ENCODE measurements at regions not wholly inside any gene's neighbourhood (a gene's known extent, or its start where the extent isn't known, plus 50 kb on each side); places are given as distances from the start of the nearest gene placed in this dataset.

- Histone ChIP-seq H3K4me1 (ENCODE audit: control insufficient read depth, insufficient read depth, low read length) (no peaks in the 10 kb centered on the region), H3K9me3 (ENCODE audit: control insufficient read depth in 2 of 2, low read length in 2 of 2) (peaks cover 3 to 24% of the 10 kb centered on the region in 2 donors), H3K4me3 (ENCODE audit: low read length in 2 of 2) (no peak overlapping the region), H3K36me3 (ENCODE audit: control insufficient read depth in 2 of 2, insufficient read depth in 2 of 2, low read length in 2 of 2) (no peaks in the 10 kb centered on the region), H3K27me3 (ENCODE audit: control insufficient read depth in 1 of 2, insufficient read depth in 2 of 2, low read length in 2 of 2) (peaks cover 0 to 7% of the 10 kb centered on the region in 2 donors), H3K27ac (ENCODE audit: low read length) (no peak overlapping the region), H3K9ac (ENCODE audit: low read length in 2 of 2) (no peak overlapping the region)
Measured at GRCh38 chr18:78632111-78632541, 347.5 kb upstream of the SALL3 start.

GRCh38 chr18:78634061-78634696, 345.4 kb upstream of the SALL3 start:
- no peak overlapping the region for H3K27ac ChIP-seq (ENCODE audit: low read length)
- no peaks in the 10 kb centered on the region for H3K36me3 ChIP-seq (ENCODE audit: control insufficient read depth in 2 of 2, insufficient read depth in 2 of 2, low read length in 2 of 2)
- H3K9ac ChIP-seq (ENCODE audit: low read length in 2 of 2), result no peak overlapping the region

GRCh38 chr18:78635093-78635800, 344.4 kb upstream of the SALL3 start:
- no peak overlapping the region for H3K4me3 ChIP-seq (ENCODE audit: low read length in 2 of 2)
- peaks cover 3 to 12% of the 10 kb centered on the region in 2 donors for H3K9me3 ChIP-seq (ENCODE audit: control insufficient read depth in 2 of 2, low read length in 2 of 2)
- H3K9ac ChIP-seq (ENCODE audit: low read length in 2 of 2), result no peak overlapping the region
- H3K4me1 ChIP-seq (ENCODE audit: control insufficient read depth, insufficient read depth, low read length), result no peaks in the 10 kb centered on the region
- no peaks in the 10 kb centered on the region for H3K36me3 ChIP-seq (ENCODE audit: control insufficient read depth in 2 of 2, insufficient read depth in 2 of 2, low read length in 2 of 2)
- no peak overlapping the region for H3K27ac ChIP-seq (ENCODE audit: low read length)
- H3K27me3 ChIP-seq (ENCODE audit: control insufficient read depth in 1 of 2, insufficient read depth in 2 of 2, low read length in 2 of 2), result no peaks in the 10 kb centered on the region

More at GRCh38 chr18:78634061-78634696, 345.4 kb upstream of the SALL3 start:
- no peak overlapping the region for H3K4me3 ChIP-seq (ENCODE audit: low read length in 2 of 2)
- H3K27me3 ChIP-seq (ENCODE audit: control insufficient read depth in 1 of 2, insufficient read depth in 2 of 2, low read length in 2 of 2), result no peaks in the 10 kb centered on the region
- H3K4me1 ChIP-seq (ENCODE audit: control insufficient read depth, insufficient read depth, low read length), result no peaks in the 10 kb centered on the region
- H3K9me3 ChIP-seq (ENCODE audit: control insufficient read depth in 2 of 2, low read length in 2 of 2), result peaks cover 3 to 22% of the 10 kb centered on the region in 2 donors

GRCh38 chr18:78636260-78636659, 343.4 kb upstream of the SALL3 start:
- no peak overlapping the region for H3K4me3 ChIP-seq (ENCODE audit: low read length in 2 of 2)
- no peak overlapping the region for H3K27ac ChIP-seq (ENCODE audit: low read length)
- H3K9me3 ChIP-seq (ENCODE audit: control insufficient read depth in 2 of 2, low read length in 2 of 2), result peaks cover 3 to 5% of the 10 kb centered on the region in 2 donors
- no peak overlapping the region for H3K9ac ChIP-seq (ENCODE audit: low read length in 2 of 2)
- H3K27me3 ChIP-seq (ENCODE audit: control insufficient read depth in 1 of 2, insufficient read depth in 2 of 2, low read length in 2 of 2), result peaks cover 0 to 3% of the 10 kb centered on the region in 2 donors
- no peaks in the 10 kb centered on the region for H3K36me3 ChIP-seq (ENCODE audit: control insufficient read depth in 2 of 2, insufficient read depth in 2 of 2, low read length in 2 of 2)
- no peaks in the 10 kb centered on the region for H3K4me1 ChIP-seq (ENCODE audit: control insufficient read depth, insufficient read depth, low read length)

- Histone ChIP-seq H3K4me3 (ENCODE audit: low read length in 2 of 2) (no peak overlapping the region), H3K27ac (ENCODE audit: low read length) (no peak overlapping the region), H3K36me3 (ENCODE audit: control insufficient read depth in 2 of 2, insufficient read depth in 2 of 2, low read length in 2 of 2) (no peaks in the 10 kb centered on the region), H3K9ac (ENCODE audit: low read length in 2 of 2) (no peak overlapping the region), H3K4me1 (ENCODE audit: control insufficient read depth, insufficient read depth, low read length) (peaks cover 5% of the 10 kb centered on the region), H3K27me3 (ENCODE audit: control insufficient read depth in 1 of 2, insufficient read depth in 2 of 2, low read length in 2 of 2) (peaks cover 0 to 3% of the 10 kb centered on the region in 2 donors), H3K9me3 (ENCODE audit: control insufficient read depth in 2 of 2, low read length in 2 of 2) (peaks cover 0 to 3% of the 10 kb centered on the region in 2 donors)
Measured at GRCh38 chr18:78637442-78638402, 341.9 kb upstream of the SALL3 start.

- no peaks in the 10 kb centered on the region for H3K36me3 ChIP-seq (ENCODE audit: control insufficient read depth in 2 of 2, insufficient read depth in 2 of 2, low read length in 2 of 2)
- H3K27me3 ChIP-seq (ENCODE audit: control insufficient read depth in 1 of 2, insufficient read depth in 2 of 2, low read length in 2 of 2), result peaks cover 0 to 3% of the 10 kb centered on the region in 2 donors
- H3K9me3 ChIP-seq (ENCODE audit: control insufficient read depth in 2 of 2, low read length in 2 of 2), result peaks cover 0 to 3% of the 10 kb centered on the region in 2 donors
- H3K4me3 ChIP-seq (ENCODE audit: low read length in 2 of 2), result no peak overlapping the region
- no peak overlapping the region for H3K27ac ChIP-seq (ENCODE audit: low read length)
- no peak overlapping the region for H3K9ac ChIP-seq (ENCODE audit: low read length in 2 of 2)
- H3K4me1 ChIP-seq (ENCODE audit: control insufficient read depth, insufficient read depth, low read length), result peaks cover 6% of the 10 kb centered on the region
Measured at GRCh38 chr18:78639006-78639950, 340.3 kb upstream of the SALL3 start.

- peaks cover 0 to 3% of the 10 kb centered on the region in 2 donors for H3K27me3 ChIP-seq (ENCODE audit: control insufficient read depth in 1 of 2, insufficient read depth in 2 of 2, low read length in 2 of 2)
- H3K4me3 ChIP-seq (ENCODE audit: low read length in 2 of 2), result no peak overlapping the region
- H3K4me1 ChIP-seq (ENCODE audit: control insufficient read depth, insufficient read depth, low read length), result peaks cover 6% of the 10 kb centered on the region
- H3K27ac ChIP-seq (ENCODE audit: low read length), result no peak overlapping the region
- H3K36me3 ChIP-seq (ENCODE audit: control insufficient read depth in 2 of 2, insufficient read depth in 2 of 2, low read length in 2 of 2), result no peaks in the 10 kb centered on the region
- H3K9ac ChIP-seq (ENCODE audit: low read length in 2 of 2), result no peak overlapping the region
- H3K9me3 ChIP-seq (ENCODE audit: control insufficient read depth in 2 of 2, low read length in 2 of 2), result peaks cover 0 to 3% of the 10 kb centered on the region in 2 donors
Measured at GRCh38 chr18:78640246-78640995, 339.2 kb upstream of the SALL3 start.

- peaks cover 0 to 3% of the 10 kb centered on the region in 2 donors for H3K27me3 ChIP-seq (ENCODE audit: control insufficient read depth in 1 of 2, insufficient read depth in 2 of 2, low read length in 2 of 2)
Measured at GRCh38 chr18:78641689-78642231, 337.9 kb upstream of the SALL3 start.

GRCh38 chr18:78642296-78642951, 337.2 kb upstream of the SALL3 start:
- H3K9me3 ChIP-seq (ENCODE audit: control insufficient read depth in 2 of 2, low read length in 2 of 2), result no peaks in the 10 kb centered on the region
- H3K4me1 ChIP-seq (ENCODE audit: control insufficient read depth, insufficient read depth, low read length), result peaks cover 6% of the 10 kb centered on the region
- H3K9ac ChIP-seq (ENCODE audit: low read length in 2 of 2), result no peak overlapping the region
- H3K27ac ChIP-seq (ENCODE audit: low read length), result no peak overlapping the region
- peaks cover 3% of the 10 kb centered on the region in 2 donors for H3K27me3 ChIP-seq (ENCODE audit: control insufficient read depth in 1 of 2, insufficient read depth in 2 of 2, low read length in 2 of 2)
- H3K4me3 ChIP-seq (ENCODE audit: low read length in 2 of 2), result peak overlapping the region in 1 of 2 donors; percentile 8
- H3K36me3 ChIP-seq (ENCODE audit: control insufficient read depth in 2 of 2, insufficient read depth in 2 of 2, low read length in 2 of 2), result no peaks in the 10 kb centered on the region

More at GRCh38 chr18:78641689-78642231, 337.9 kb upstream of the SALL3 start:
- Histone ChIP-seq H3K27ac (ENCODE audit: low read length) (no peak overlapping the region), H3K9me3 (ENCODE audit: control insufficient read depth in 2 of 2, low read length in 2 of 2) (no peaks in the 10 kb centered on the region), H3K4me1 (ENCODE audit: control insufficient read depth, insufficient read depth, low read length) (peaks cover 6% of the 10 kb centered on the region), H3K36me3 (ENCODE audit: control insufficient read depth in 2 of 2, insufficient read depth in 2 of 2, low read length in 2 of 2) (no peaks in the 10 kb centered on the region), H3K9ac (ENCODE audit: low read length in 2 of 2) (no peak overlapping the region), H3K4me3 (ENCODE audit: low read length in 2 of 2) (no peak overlapping the region)

Data from stomach smooth muscle (tissue), 2 donors.